Endothelial cell of umbilical vein (primary cell): ENCODE measurements at regions not wholly inside any gene's neighbourhood (a gene's known extent, or its start where the extent isn't known, plus 50 kb on each side); places are given as distances from the start of the nearest gene placed in this dataset.

Experiments
- BruUV-seq: library from RNA; stranded (reverse); fragments of 400-500 nt; replicated peaks from 2 replicates; lab custom pipeline; 2021; lab: Mats Ljungman, UMichigan
- CTCF ChIA-PET: fragments of 300-600, 350-600 bp; sonication (Branson Sonifier 250); formaldehyde crosslinking; loops from one replicate; lab custom pipeline; 2021; ENCODE audit warnings: antibody characterized with exemption, inconsistent platforms; lab: Charles Lee
- POLR2A ChIA-PET: fragments of 300-600, 350-600 bp; sonication (Branson Sonifier 250); formaldehyde crosslinking; loops from one replicate; lab custom pipeline; 2021; ENCODE audit warnings: antibody characterized with exemption, inconsistent platforms; lab: Charles Lee
- DNase-seq: peaks from one replicate; pipeline ENCODE4 v3.0.0-alpha.2; 2011; ENCODE audit warnings: low read depth, low spot score
- FAIRE-seq: peaks from 2 replicates; lab custom pipeline; 2011; peaks lifted over from hg19 to GRCh38; lab: Jason Lieb, UNC
- H2AFZ ChIP-seq: 2 replicates; pipeline ENCODE4 v1.6.0; 2012; ENCODE audit warnings: low read depth, low read length, control low read depth, inconsistent platforms
- H3K27ac ChIP-seq: 2 replicates; pipeline ENCODE4 v1.5.1; 2011; ENCODE audit warnings: low read depth, mild to moderate bottlenecking, control low read depth, low read length, moderate library complexity; ENCODE audit not compliant: insufficient read depth
- H3K27me3 ChIP-seq, 2 experiments: 2 replicates each; pipeline versions ENCODE4 v1.6.0 to v1.6.1; 2011; ENCODE audit warnings: low read length in 2 of 2, mixed read lengths in 1 of 2; ENCODE audit not compliant: control insufficient read depth in 2 of 2, insufficient read depth in 2 of 2
- H3K36me3 ChIP-seq, 2 experiments: 2 replicates in 1 of 2; 3 replicates in 1 of 2; pipeline ENCODE4 v1.5.1; 2011; ENCODE audit warnings: low read length in 2 of 2, mild to moderate bottlenecking in 1 of 2, moderate library complexity in 1 of 2; ENCODE audit not compliant: control insufficient read depth in 2 of 2, insufficient read depth in 2 of 2; ENCODE audit errors: extremely low read depth in 1 of 2
- H3K4me1 ChIP-seq: 3 replicates; pipeline ENCODE4 v1.5.1; 2011; ENCODE audit warnings: mild to moderate bottlenecking, low read length; ENCODE audit not compliant: control insufficient read depth, insufficient read depth; ENCODE audit errors: extremely low read depth
- H3K4me2 ChIP-seq: 2 replicates; pipeline ENCODE4 v1.6.1; 2011; ENCODE audit warnings: low read length, control low read depth, mixed read lengths; ENCODE audit not compliant: insufficient read depth
- H3K4me3 ChIP-seq, 3 experiments: fragments of 200-600 bp in 1 of 3; sonication (generic), shearing (Covaris generic) in 1 of 3; replicated peaks in 1 of 3; 2 replicates each; pipeline ENCODE4 v1.5.1; 2011 to 2016; ENCODE audit warnings: control low read depth in 3 of 3, low read length in 3 of 3, mild to moderate bottlenecking in 2 of 3, inconsistent platforms in 1 of 3, low read depth in 1 of 3, moderate library complexity in 1 of 3; ENCODE audit not compliant: insufficient read depth in 1 of 3
- H3K79me2 ChIP-seq: 2 replicates; pipeline ENCODE4 v1.6.0; 2012; ENCODE audit warnings: low read length, inconsistent platforms; ENCODE audit not compliant: control insufficient read depth, insufficient read depth
- H3K9ac ChIP-seq: replicated peaks from 2 replicates; pipeline ENCODE3; 2011; ENCODE audit warnings: low read length, control low read depth; ENCODE audit not compliant: insufficient read depth; ENCODE audit errors: extremely low read depth
- H3K9me1 ChIP-seq: replicated peaks from 3 replicates; pipeline ENCODE4 v1.6.0; 2011; ENCODE audit warnings: mild to moderate bottlenecking, low read length; ENCODE audit not compliant: control insufficient read depth, insufficient read depth; ENCODE audit errors: extremely low read depth
- H3K9me3 ChIP-seq: replicated peaks from 2 replicates; pipeline ENCODE4 v1.5.1; 2012; ENCODE audit warnings: low read length, inconsistent platforms; ENCODE audit not compliant: control insufficient read depth, insufficient read depth
- H4K20me1 ChIP-seq: replicated peaks from 2 replicates; pipeline ENCODE3; 2011; ENCODE audit warnings: mild to moderate bottlenecking, low read length; ENCODE audit not compliant: control insufficient read depth, insufficient read depth; ENCODE audit errors: extremely low read depth
- CTCF ChIP-seq, 2 donors: IDR thresholded peaks; 1 replicate in 1 of 2; 2 replicates in 1 of 2; pipeline ENCODE4 v1.5.1; 2011; ENCODE audit warnings: low read length in 2 of 2, mild to moderate bottlenecking in 2 of 2, moderate library complexity in 2 of 2, control low read depth in 1 of 2, inconsistent platforms in 1 of 2, low read depth in 1 of 2; ENCODE audit not compliant: insufficient read depth in 1 of 2; ENCODE audit errors: extremely low read depth in 1 of 2
- EZH2 ChIP-seq: IDR thresholded peaks from 2 replicates; pipeline ENCODE4 v1.6.1; 2012; ENCODE audit warnings: borderline replicate concordance, low read depth, mild to moderate bottlenecking, moderate library complexity, low read length, inconsistent platforms; ENCODE audit not compliant: severe bottlenecking
- FOS ChIP-seq: IDR thresholded peaks from 2 replicates; pipeline ENCODE4 v1.6.1; 2011; ENCODE audit warnings: mild to moderate bottlenecking, low read length, moderate library complexity, borderline replicate concordance; ENCODE audit not compliant: insufficient read depth
- GATA2 ChIP-seq: IDR thresholded peaks from 2 replicates; pipeline ENCODE4 v1.7.0; 2011; ENCODE audit warnings: low read depth, mild to moderate bottlenecking, moderate library complexity, mixed read lengths, low read length; ENCODE audit not compliant: insufficient read length, insufficient read depth
- JUN ChIP-seq: IDR thresholded peaks from 2 replicates; pipeline ENCODE4 v1.6.1; 2011; ENCODE audit warnings: borderline replicate concordance, low read depth; ENCODE audit not compliant: insufficient read length, insufficient read depth
- MAX ChIP-seq: IDR thresholded peaks from 2 replicates; pipeline ENCODE4 v1.6.1; 2011; ENCODE audit not compliant: insufficient read depth, insufficient read length
- MYC ChIP-seq: IDR thresholded peaks from one replicate; pipeline ENCODE4 v1.6.1; 2011; ENCODE audit warnings: mild to moderate bottlenecking, low read depth, low read length
- POLR2A ChIP-seq: IDR thresholded peaks from 2 replicates; pipeline ENCODE4 v1.6.1; 2012; ENCODE audit warnings: low read depth, mild to moderate bottlenecking, control low read depth, low read length
- POLR2AphosphoS5 ChIP-seq: IDR thresholded peaks from 2 replicates; pipeline ENCODE4 v1.6.1; 2012; ENCODE audit warnings: low read depth, mild to moderate bottlenecking, control low read depth, low read length, moderate library complexity; ENCODE audit not compliant: insufficient read depth
- dilution Hi-C: fragments of 300-500 bp; cut with MboI; formaldehyde crosslinking; loops from one replicate; pipeline ENCODE4 v1.15.0; 2019; ENCODE audit warnings: low sequenced_read_pairs; ENCODE audit not compliant: extremely low pct_ligation_motif_present
- intact Hi-C: fragments of 100-400 bp; cut with micrococcal nuclease; formaldehyde crosslinking; loops from one replicate; pipeline ENCODE4 v1.10.0; 2022

- H3K36me3 ChIP-seq: no peaks in the 10 kb centered on the region
- H3K9me1 ChIP-seq: no peaks in the 10 kb centered on the region
- no peak overlapping the region for H3K27ac ChIP-seq
- DNase-seq (no peak), FAIRE-seq (no peak)
- no peak overlapping the region for H3K4me2 ChIP-seq
- no peak overlapping the region for H2AFZ ChIP-seq
- CTCF ChIA-PET: no interaction called here
- no peak overlapping the region for H3K4me3 ChIP-seq
- POLR2A ChIA-PET: no interaction called here
- no peaks in the 10 kb centered on the region for H3K27me3 ChIP-seq
- H3K4me1 ChIP-seq: no peaks in the 10 kb centered on the region
- dilution Hi-C loops (no loop called here), intact Hi-C loops (loop anchor here (10.0 kb wide), 1 partner anchor 310 kb away; no protein-coding TSS in a partner anchor)
- no peaks in the 10 kb centered on the region for H4K20me1 ChIP-seq
- TF ChIP-seq POLR2A (no peak), MYC (no peak), JUN (no peak), MAX (no peak), POLR2AphosphoS5 (no peak), GATA2 (no peak), CTCF (IDR thresholded peaks at IDR 0.05; ENCODE audit: extremely low read depth in 1 of 2, insufficient read depth in 1 of 2, low read depth in 1 of 2, low read length in 2 of 2) (no peak), FOS (no peak), EZH2 (no peak)
- no TSS peak for BruUV-seq
- H3K9ac ChIP-seq: no peak overlapping the region
- no peaks in the 10 kb centered on the region for H3K79me2 ChIP-seq
- H3K9me3 ChIP-seq: peaks cover 1% of the 10 kb centered on the region
Measured at GRCh38 chr13:111614613-111615012, 294.2 kb downstream of the TEX29 start.
